ENCODE measurements at regions not wholly inside any gene's neighbourhood (a gene's known extent, or its start where the extent isn't known, plus 50 kb on each side); places are given as distances from the start of the nearest gene placed in this dataset.
"Not testable (repeated sequence)": the region's sequence is repeated elsewhere in the genome, so short reads cannot be mapped to it uniquely, and the experiment has no call there.

GRCh38 chr1:60914982-60915381 is 167.4 kb upstream of the NFIA start:
- Histone ChIP-seq H3K4me2 (ENCODE audit: insufficient read depth, low read length, poor library complexity, severe bottlenecking) (no peak overlapping the region), H3K4ac (ENCODE audit: low read length) (no peak overlapping the region), H3K4me1 (ENCODE audit: control insufficient read depth in 2 of 2, insufficient read depth in 1 of 2, low read depth in 1 of 2, low read length in 2 of 2) (peaks cover 0 to 16% of the 10 kb centered on the region in 2 donors), H3K27me3 (ENCODE audit: control insufficient read depth in 3 of 3, insufficient read depth in 3 of 3, low read depth in 1 of 3, low read length in 3 of 3) (peaks cover 0 to 7% (median 0%) of the 10 kb centered on the region in 3 experiments), H3K36me3 (replicated peaks in 1 of 2; ENCODE audit: control insufficient read depth in 2 of 2, insufficient read depth in 2 of 2, low read length in 2 of 2) (no peaks in the 10 kb centered on the region), H3K9ac (ENCODE audit: low read depth, low read length, poor library complexity) (no peak overlapping the region), H3K79me1 (ENCODE audit: low read depth, low read length) (no peaks in the 10 kb centered on the region), H2BK120ac (ENCODE audit: low read depth, low read length) (no peak overlapping the region), H4K8ac (ENCODE audit: low read depth, low read length) (no peak overlapping the region), H4K91ac (ENCODE audit: low read depth, low read length, poor library complexity) (no peak overlapping the region), H2BK12ac (ENCODE audit: low read length) (no peak overlapping the region), H3K23ac (ENCODE audit: low read depth, low read length, poor library complexity) (no peak overlapping the region), H3K18ac (ENCODE audit: low read length) (no peak overlapping the region), H2AK5ac (ENCODE audit: low read depth, low read length) (no peak overlapping the region), H2BK5ac (ENCODE audit: low read length) (no peak overlapping the region), H3K27ac (replicated peaks; ENCODE audit: low read length) (no peak overlapping the region), H2BK15ac (ENCODE audit: low read length) (no peak overlapping the region), H2AFZ (ENCODE audit: low read length) (no peak overlapping the region), H3K4me3 (ENCODE audit: low read length in 2 of 2) (no peak overlapping the region), H3K14ac (ENCODE audit: low read length) (no peak overlapping the region), H3K9me3 (replicated peaks in 1 of 2; ENCODE audit: control insufficient read depth in 2 of 2, insufficient read depth in 1 of 2, low read depth in 1 of 2, low read length in 2 of 2) (no peaks in the 10 kb centered on the region)
- no CpG with 5 or more reads among the region's 3 CpGs for WGBS, 2 donors (ENCODE audit: extremely low coverage in 2 of 2, insufficient read length in 2 of 2, insufficient replicate concordance in 1 of 2)
- DNase-seq (ENCODE audit: low spot score), result no peak

- H3K9ac ChIP-seq (ENCODE audit: low read depth, low read length, poor library complexity); H2BK15ac ChIP-seq (ENCODE audit: low read length); H2AK5ac ChIP-seq (ENCODE audit: low read depth, low read length); DNase-seq (ENCODE audit: low spot score); H3K36me3 ChIP-seq (replicated peaks in 1 of 2; ENCODE audit: control insufficient read depth in 2 of 2, insufficient read depth in 2 of 2, low read length in 2 of 2); H3K4me2 ChIP-seq (ENCODE audit: insufficient read depth, low read length, poor library complexity, severe bottlenecking); H2AFZ ChIP-seq (ENCODE audit: low read length); H3K14ac ChIP-seq (ENCODE audit: low read length); H2BK120ac ChIP-seq (ENCODE audit: low read depth, low read length); H3K79me1 ChIP-seq (ENCODE audit: low read depth, low read length); H3K23ac ChIP-seq (ENCODE audit: low read depth, low read length, poor library complexity); H3K27ac ChIP-seq (replicated peaks; ENCODE audit: low read length); H4K8ac ChIP-seq (ENCODE audit: low read depth, low read length); H4K91ac ChIP-seq (ENCODE audit: low read depth, low read length, poor library complexity); H3K27me3 ChIP-seq (ENCODE audit: control insufficient read depth in 3 of 3, insufficient read depth in 3 of 3, low read depth in 1 of 3, low read length in 3 of 3); H3K4me3 ChIP-seq (ENCODE audit: low read length in 2 of 2); H3K4ac ChIP-seq (ENCODE audit: low read length); H2BK12ac ChIP-seq (ENCODE audit: low read length); H2BK5ac ChIP-seq (ENCODE audit: low read length); H3K9me3 ChIP-seq (replicated peaks in 1 of 2; ENCODE audit: control insufficient read depth in 2 of 2, insufficient read depth in 1 of 2, low read depth in 1 of 2, low read length in 2 of 2); H3K18ac ChIP-seq (ENCODE audit: low read length): not testable (repeated sequence)
- H3K4me1 ChIP-seq (ENCODE audit: control insufficient read depth in 2 of 2, insufficient read depth in 1 of 2, low read depth in 1 of 2, low read length in 2 of 2), result peaks cover 0 to 16% of the 10 kb centered on the region in 2 donors
- WGBS, 2 donors (ENCODE audit: extremely low coverage in 2 of 2, insufficient read length in 2 of 2, insufficient replicate concordance in 1 of 2), result no CpG with 5 or more reads among the region's 2 CpGs
Observed at GRCh38 chr1:60913708-60914107, 168.7 kb upstream of the NFIA start.

- H3K9ac ChIP-seq (ENCODE audit: low read depth, low read length, poor library complexity), result no peak overlapping the region
- no CpG with 5 or more reads among the region's 3 CpGs for WGBS, 2 donors (ENCODE audit: extremely low coverage in 2 of 2, insufficient read length in 2 of 2, insufficient replicate concordance in 1 of 2)
- no peak overlapping the region for H3K14ac ChIP-seq (ENCODE audit: low read length)
- no peak overlapping the region for H4K8ac ChIP-seq (ENCODE audit: low read depth, low read length)
- no peak overlapping the region for H2BK5ac ChIP-seq (ENCODE audit: low read length)
- H2BK15ac ChIP-seq (ENCODE audit: low read length), result no peak overlapping the region
- no peak overlapping the region for H3K23ac ChIP-seq (ENCODE audit: low read depth, low read length, poor library complexity)
- H3K27me3 ChIP-seq (ENCODE audit: control insufficient read depth in 3 of 3, insufficient read depth in 3 of 3, low read depth in 1 of 3, low read length in 3 of 3), result peaks cover 0 to 7% (median 0%) of the 10 kb centered on the region in 3 experiments
- no peaks in the 10 kb centered on the region for H3K36me3 ChIP-seq (replicated peaks in 1 of 2; ENCODE audit: control insufficient read depth in 2 of 2, insufficient read depth in 2 of 2, low read length in 2 of 2)
- no peak for DNase-seq (ENCODE audit: low spot score)
- no peak overlapping the region for H2AFZ ChIP-seq (ENCODE audit: low read length)
- no peak overlapping the region for H2AK5ac ChIP-seq (ENCODE audit: low read depth, low read length)
- H3K4me2 ChIP-seq (ENCODE audit: insufficient read depth, low read length, poor library complexity, severe bottlenecking), result no peak overlapping the region
- H3K4me1 ChIP-seq (ENCODE audit: control insufficient read depth in 2 of 2, insufficient read depth in 1 of 2, low read depth in 1 of 2, low read length in 2 of 2), result peaks cover 0 to 18% of the 10 kb centered on the region in 2 donors
- no peak overlapping the region for H4K91ac ChIP-seq (ENCODE audit: low read depth, low read length, poor library complexity)
- H3K4me3 ChIP-seq (ENCODE audit: low read length in 2 of 2), result no peak overlapping the region
- H3K18ac ChIP-seq (ENCODE audit: low read length), result no peak overlapping the region
- H2BK120ac ChIP-seq (ENCODE audit: low read depth, low read length), result no peak overlapping the region
- H2BK12ac ChIP-seq (ENCODE audit: low read length), result no peak overlapping the region
- no peaks in the 10 kb centered on the region for H3K79me1 ChIP-seq (ENCODE audit: low read depth, low read length)
- H3K4ac ChIP-seq (ENCODE audit: low read length), result no peak overlapping the region
- H3K27ac ChIP-seq (replicated peaks; ENCODE audit: low read length), result no peak overlapping the region
- H3K9me3 ChIP-seq (replicated peaks in 1 of 2; ENCODE audit: control insufficient read depth in 2 of 2, insufficient read depth in 1 of 2, low read depth in 1 of 2, low read length in 2 of 2), result no peaks in the 10 kb centered on the region
Observed at GRCh38 chr1:60913039-60913438, 169.3 kb upstream of the NFIA start.

- no peak overlapping the region for H3K14ac ChIP-seq (ENCODE audit: low read length)
- no peak overlapping the region for H2BK120ac ChIP-seq (ENCODE audit: low read depth, low read length)
- no peak overlapping the region for H2BK12ac ChIP-seq (ENCODE audit: low read length)
- DNase-seq (ENCODE audit: low spot score), result no peak
- H4K91ac ChIP-seq (ENCODE audit: low read depth, low read length, poor library complexity), result no peak overlapping the region
- no peak overlapping the region for H3K27ac ChIP-seq (replicated peaks; ENCODE audit: low read length)
- no peaks in the 10 kb centered on the region for H3K79me1 ChIP-seq (ENCODE audit: low read depth, low read length)
- peaks cover 0 to 15% of the 10 kb centered on the region in 2 donors for H3K4me1 ChIP-seq (ENCODE audit: control insufficient read depth in 2 of 2, insufficient read depth in 1 of 2, low read depth in 1 of 2, low read length in 2 of 2)
- peaks cover 0 to 3% (median 0%) of the 10 kb centered on the region in 3 experiments for H3K27me3 ChIP-seq (ENCODE audit: control insufficient read depth in 3 of 3, insufficient read depth in 3 of 3, low read depth in 1 of 3, low read length in 3 of 3)
- no peak overlapping the region for H2BK5ac ChIP-seq (ENCODE audit: low read length)
- no peak overlapping the region for H2BK15ac ChIP-seq (ENCODE audit: low read length)
- H3K36me3 ChIP-seq (replicated peaks in 1 of 2; ENCODE audit: control insufficient read depth in 2 of 2, insufficient read depth in 2 of 2, low read length in 2 of 2), result no peaks in the 10 kb centered on the region
- no peak overlapping the region for H2AFZ ChIP-seq (ENCODE audit: low read length)
- H3K9ac ChIP-seq (ENCODE audit: low read depth, low read length, poor library complexity), result no peak overlapping the region
- H3K23ac ChIP-seq (ENCODE audit: low read depth, low read length, poor library complexity), result no peak overlapping the region
- H3K4me2 ChIP-seq (ENCODE audit: insufficient read depth, low read length, poor library complexity, severe bottlenecking), result no peak overlapping the region
- H3K18ac ChIP-seq (ENCODE audit: low read length), result no peak overlapping the region
- no peak overlapping the region for H3K4me3 ChIP-seq (ENCODE audit: low read length in 2 of 2)
- no peak overlapping the region for H2AK5ac ChIP-seq (ENCODE audit: low read depth, low read length)
- H3K9me3 ChIP-seq (replicated peaks in 1 of 2; ENCODE audit: control insufficient read depth in 2 of 2, insufficient read depth in 1 of 2, low read depth in 1 of 2, low read length in 2 of 2), result no peaks in the 10 kb centered on the region
- WGBS, 2 donors (ENCODE audit: extremely low coverage in 2 of 2, insufficient read length in 2 of 2, insufficient replicate concordance in 1 of 2), result no CpG with 5 or more reads among the region's 9 CpGs
- H3K4ac ChIP-seq (ENCODE audit: low read length), result no peak overlapping the region
- no peak overlapping the region for H4K8ac ChIP-seq (ENCODE audit: low read depth, low read length)
Observed at GRCh38 chr1:60911966-60912697, 170.2 kb upstream of the NFIA start.
